ENCODE measurements at regions not wholly inside any gene's neighbourhood (a gene's known extent, or its start where the extent isn't known, plus 50 kb on each side); places are given as distances from the start of the nearest gene placed in this dataset.

DNA sequence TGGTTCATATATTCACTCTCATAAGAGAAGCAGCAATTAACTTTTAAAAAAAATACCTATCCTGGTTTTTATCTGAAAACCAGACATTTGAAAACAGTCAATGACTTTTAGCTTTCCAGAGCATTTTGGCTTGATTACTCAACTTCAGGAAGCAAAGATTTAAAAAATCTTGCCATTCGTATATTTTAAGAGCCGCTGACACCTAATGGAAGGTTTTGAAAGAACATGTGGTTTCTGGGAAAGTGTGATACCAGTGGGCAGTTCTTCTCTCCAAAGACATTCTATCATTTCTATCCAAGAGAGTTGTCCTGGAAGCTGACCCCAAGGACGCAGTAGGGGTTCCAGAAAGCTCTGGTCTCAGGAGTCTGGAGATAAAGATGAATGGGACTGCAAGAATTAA, 234.7 kb downstream of the TTC32 start:
- intact Hi-C loops (cut with DNase I) = no loop called here
- Histone ChIP-seq H3K27ac (no peak overlapping the region), H3K4me3 (no peak overlapping the region), H3K4me1 (ENCODE audit: insufficient read depth) (no peaks in the 10 kb centered on the region), H3K27me3 (no peaks in the 10 kb centered on the region), H3K9me3 (no peaks in the 10 kb centered on the region), H3K36me3 (no peaks in the 10 kb centered on the region)
- TF ChIP-seq POLR2A (IDR thresholded peaks at IDR 0.05) (no peak), EP300 (IDR thresholded peaks at IDR 0.05) (no peak)
- TF ChIP-seq, protein P1, sequence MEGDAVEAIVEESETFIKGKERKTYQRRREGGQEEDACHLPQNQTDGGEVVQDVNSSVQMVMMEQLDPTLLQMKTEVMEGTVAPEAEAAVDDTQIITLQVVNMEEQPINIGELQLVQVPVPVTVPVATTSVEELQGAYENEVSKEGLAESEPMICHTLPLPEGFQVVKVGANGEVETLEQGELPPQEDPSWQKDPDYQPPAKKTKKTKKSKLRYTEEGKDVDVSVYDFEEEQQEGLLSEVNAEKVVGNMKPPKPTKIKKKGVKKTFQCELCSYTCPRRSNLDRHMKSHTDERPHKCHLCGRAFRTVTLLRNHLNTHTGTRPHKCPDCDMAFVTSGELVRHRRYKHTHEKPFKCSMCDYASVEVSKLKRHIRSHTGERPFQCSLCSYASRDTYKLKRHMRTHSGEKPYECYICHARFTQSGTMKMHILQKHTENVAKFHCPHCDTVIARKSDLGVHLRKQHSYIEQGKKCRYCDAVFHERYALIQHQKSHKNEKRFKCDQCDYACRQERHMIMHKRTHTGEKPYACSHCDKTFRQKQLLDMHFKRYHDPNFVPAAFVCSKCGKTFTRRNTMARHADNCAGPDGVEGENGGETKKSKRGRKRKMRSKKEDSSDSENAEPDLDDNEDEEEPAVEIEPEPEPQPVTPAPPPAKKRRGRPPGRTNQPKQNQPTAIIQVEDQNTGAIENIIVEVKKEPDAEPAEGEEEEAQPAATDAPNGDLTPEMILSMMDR (IDR thresholded peaks at IDR 0.05) = no peak
- 39 to 41% (median 40%) methylated on average over 3 of the region's 3 CpGs for WGBS, 3 donors
- DNase-seq = no peak

DNA sequence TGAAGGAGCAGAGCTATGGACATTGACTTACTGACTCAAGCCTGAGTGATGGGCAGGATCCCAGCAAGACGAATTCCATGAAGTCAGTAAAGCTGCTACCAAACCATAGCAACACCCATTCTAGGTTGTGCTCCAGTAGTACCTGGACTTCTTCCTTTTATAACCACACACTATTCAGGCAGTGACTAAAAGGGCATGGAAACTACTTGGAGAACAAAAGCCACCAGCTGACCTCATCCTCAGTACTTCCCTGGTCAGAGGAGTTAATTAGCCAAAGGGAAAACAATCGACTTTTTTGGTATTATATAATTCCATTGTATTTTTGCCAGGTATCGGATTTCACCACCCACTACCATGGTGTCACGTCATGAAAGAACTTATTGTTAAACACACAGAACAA, 237.1 kb downstream of the TTC32 start:
- TF ChIP-seq POLR2A (IDR thresholded peaks at IDR 0.05) = no peak
- TF ChIP-seq, protein P1 (IDR thresholded peaks at IDR 0.05) = no peak
- no peak for TF ChIP-seq EP300 (IDR thresholded peaks at IDR 0.05)
- H3K4me1 ChIP-seq (ENCODE audit: insufficient read depth) = no peaks in the 10 kb centered on the region
- WGBS, 3 donors = 53 to 60% (median 60%) methylated on average over 4 of the region's 4 CpGs
- H3K4me3 ChIP-seq = no peak overlapping the region
- H3K36me3 ChIP-seq = no peaks in the 10 kb centered on the region
- H3K27ac ChIP-seq = no peak overlapping the region
- intact Hi-C loops (cut with DNase I) = no loop called here
- H3K9me3 ChIP-seq = no peaks in the 10 kb centered on the region
- no peaks in the 10 kb centered on the region for H3K27me3 ChIP-seq
- DNase-seq = no peak

DNA sequence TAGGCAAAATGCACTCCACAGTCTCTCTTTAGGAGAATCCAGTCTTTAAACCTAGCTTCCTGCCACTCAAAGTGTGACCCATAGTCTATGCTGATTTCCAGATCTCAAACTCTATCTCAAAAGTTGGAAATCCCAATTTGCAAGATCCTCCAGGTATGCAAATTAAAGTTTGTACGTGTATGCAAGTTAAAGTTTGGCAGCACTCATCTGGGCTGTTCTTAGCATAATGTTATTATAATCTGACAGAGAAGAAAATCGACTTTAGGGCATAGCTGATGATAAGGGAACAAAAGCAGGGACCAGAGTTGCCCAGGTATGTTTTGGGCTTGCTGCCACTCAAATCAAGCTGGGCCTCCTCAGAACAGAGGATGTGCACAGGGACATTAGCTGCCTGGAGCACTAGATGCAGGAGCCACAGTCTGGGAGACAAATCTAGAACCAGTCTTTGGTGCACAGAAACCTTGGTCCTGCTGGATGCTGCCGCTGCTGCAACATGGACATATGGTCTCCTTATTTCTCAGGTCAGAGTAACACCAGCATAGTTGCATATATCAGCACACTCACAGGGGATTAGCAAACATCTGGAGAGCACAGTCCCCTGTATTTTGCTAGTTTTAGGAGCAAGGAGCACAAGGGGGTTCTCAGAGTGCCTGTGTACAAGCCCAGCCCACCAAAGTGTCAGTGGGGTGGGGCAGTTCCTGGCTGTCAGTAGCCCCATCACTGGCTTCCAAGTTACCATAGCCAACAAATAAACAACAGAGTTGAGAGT, 242.6 kb downstream of the TTC32 start:
- Histone ChIP-seq H3K4me3 (no peak overlapping the region), H3K27me3 (no peaks in the 10 kb centered on the region), H3K4me1 (ENCODE audit: insufficient read depth) (no peaks in the 10 kb centered on the region), H3K9me3 (no peaks in the 10 kb centered on the region), H3K36me3 (no peaks in the 10 kb centered on the region), H3K27ac (no peak overlapping the region)
- DNase-seq = no peak
- no peak for TF ChIP-seq EP300 (IDR thresholded peaks at IDR 0.05)
- TF ChIP-seq, protein P1 (IDR thresholded peaks at IDR 0.05) = no peak
- TF ChIP-seq POLR2A (IDR thresholded peaks at IDR 0.05) = no peak
- WGBS, 3 donors = 71 to 84% (median 74%) methylated on average over 3 of the region's 3 CpGs
- intact Hi-C loops (cut with DNase I) = no loop called here

DNA sequence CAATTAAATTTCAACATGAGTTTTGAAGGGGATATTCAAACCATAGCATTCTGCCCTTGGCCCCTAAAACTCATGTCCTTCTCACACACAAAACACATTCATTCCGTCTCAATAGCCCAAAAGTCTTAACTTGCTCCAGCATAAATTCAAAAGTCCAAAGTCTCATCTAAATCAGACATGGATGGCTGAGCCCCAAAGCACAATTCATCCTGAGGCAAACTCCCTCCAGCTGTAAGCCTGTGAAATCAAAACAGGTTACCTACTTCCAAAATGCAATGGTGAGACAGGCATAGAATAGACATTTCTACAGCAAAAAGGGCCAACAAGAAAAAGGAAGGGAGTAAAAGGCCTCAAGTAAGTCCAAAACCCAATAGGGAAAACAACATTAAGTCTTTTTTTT, 245.8 kb downstream of the TTC32 start:
- WGBS, 3 donors = 93 to 97% (median 95%) methylated on average over 1 of the region's 1 CpG
- Histone ChIP-seq H3K27ac (no peak overlapping the region), H3K36me3 (no peaks in the 10 kb centered on the region), H3K4me3 (no peak overlapping the region), H3K9me3 (no peaks in the 10 kb centered on the region), H3K4me1 (ENCODE audit: insufficient read depth) (no peaks in the 10 kb centered on the region), H3K27me3 (no peaks in the 10 kb centered on the region)
- DNase-seq = no peak
- intact Hi-C loops (cut with DNase I) = no loop called here
- TF ChIP-seq POLR2A (IDR thresholded peaks at IDR 0.05) = no peak
- no peak for TF ChIP-seq EP300 (IDR thresholded peaks at IDR 0.05)

DNA sequence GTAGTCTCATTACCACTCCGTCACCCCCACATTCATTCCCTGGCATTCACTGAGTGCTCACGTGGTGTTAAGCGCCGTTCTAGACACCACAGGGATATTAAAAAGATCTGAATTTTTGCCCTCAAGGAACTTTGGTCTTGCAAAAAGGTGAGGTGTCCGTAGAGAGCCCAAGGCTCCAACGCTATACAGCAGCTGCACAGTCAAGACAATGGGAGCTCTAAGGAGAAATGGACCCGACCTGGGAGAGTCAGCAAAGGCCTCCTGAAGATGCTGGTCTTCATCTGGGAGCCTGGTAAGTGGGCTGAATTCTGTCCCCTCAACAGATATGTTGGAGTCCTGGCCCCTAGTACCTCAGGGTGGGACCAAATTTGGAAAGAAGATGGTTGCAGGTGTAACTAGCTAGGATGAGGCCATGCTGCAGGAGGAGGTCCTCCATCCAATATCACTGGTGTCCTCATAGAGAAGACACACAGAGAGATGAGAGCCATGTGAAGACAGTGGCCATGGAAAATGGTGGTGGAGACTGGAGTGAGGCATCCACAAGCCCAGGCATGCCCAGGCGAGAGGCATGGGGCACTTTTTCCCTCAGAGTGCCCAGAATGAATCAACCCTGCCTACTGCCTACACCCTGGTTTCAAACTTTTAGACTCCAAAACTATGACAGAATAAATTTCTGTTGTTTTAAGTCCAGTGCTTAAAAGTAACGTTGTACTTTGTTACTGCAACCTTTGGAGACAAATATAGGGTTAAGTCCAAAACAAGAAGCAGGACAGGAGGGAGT, 247.3 kb downstream of the TTC32 start:
- Histone ChIP-seq H3K4me1 (ENCODE audit: insufficient read depth) (no peaks in the 10 kb centered on the region), H3K27ac (no peak overlapping the region), H3K27me3 (no peaks in the 10 kb centered on the region), H3K9me3 (no peaks in the 10 kb centered on the region), H3K4me3 (no peak overlapping the region), H3K36me3 (no peaks in the 10 kb centered on the region)
- WGBS, 3 donors = 87 to 93% (median 90%) methylated on average over 9 of the region's 9 CpGs
- TF ChIP-seq, protein P1 (IDR thresholded peaks at IDR 0.05) = no peak
- no peak for TF ChIP-seq POLR2A (IDR thresholded peaks at IDR 0.05)
- TF ChIP-seq EP300 (IDR thresholded peaks at IDR 0.05) = no peak
- DNase-seq = no peak
- intact Hi-C loops (cut with DNase I) = no loop called here
